GM12878 (cell line): ENCODE measurements at regions not wholly inside any gene's neighbourhood (a gene's known extent, or its start where the extent isn't known, plus 50 kb on each side); places are given as distances from the start of the nearest gene placed in this dataset.

Experiments
- JUNB ChIP-seq: IDR thresholded peaks from 2 replicates; pipeline ENCODE4 v1.6.1; 2016; ENCODE audit warnings: antibody characterized with exemption, mild to moderate bottlenecking
- SRF ChIP-seq, 2 experiments: IDR thresholded peaks; 2 replicates each; pipeline ENCODE4 v1.6.1; 2011; ENCODE audit warnings: low read depth in 2 of 2, low read length in 2 of 2, mild to moderate bottlenecking in 1 of 2, moderate library complexity in 1 of 2
- TF ChIP-seq, protein P1 (sequence below), 3 experiments: IDR thresholded peaks in 2 of 3; conservative IDR thresholded peaks in 1 of 3; 2 replicates each; pipeline ENCODE4 v1.5.1; 2011; ENCODE audit warnings: low read depth in 3 of 3, low read length in 3 of 3, mild to moderate bottlenecking in 3 of 3, control low read depth in 2 of 3, moderate library complexity in 2 of 3, inconsistent platforms in 1 of 3, mixed read lengths in 1 of 3; ENCODE audit not compliant: control insufficient read depth in 2 of 3, insufficient read depth in 1 of 3; ENCODE audit errors: extremely low read depth in 1 of 3

DNA sequence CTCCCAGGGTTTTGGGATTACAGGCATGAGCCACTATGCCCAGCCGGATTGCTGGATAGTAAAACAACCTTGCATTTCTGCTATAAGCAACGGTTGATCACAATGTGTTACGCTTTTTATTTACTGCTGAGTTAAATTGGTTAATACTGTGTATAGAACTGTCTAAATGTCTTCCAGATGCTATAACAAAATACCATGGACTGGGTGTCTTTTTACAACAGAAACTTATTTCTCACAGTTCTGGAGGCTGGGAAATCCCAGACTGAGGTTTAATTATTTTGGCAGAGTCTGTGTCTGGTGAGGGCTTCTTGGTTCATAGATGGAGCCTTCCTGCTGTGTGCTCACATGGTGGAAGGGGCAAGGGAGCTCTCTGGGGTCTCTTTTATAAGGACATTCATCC lies 65.5 kb downstream of the ING1 start:
- no peak for TF ChIP-seq SRF (IDR thresholded peaks at IDR 0.05; ENCODE audit: low read depth in 2 of 2, low read length in 2 of 2)
- TF ChIP-seq, protein P1, sequence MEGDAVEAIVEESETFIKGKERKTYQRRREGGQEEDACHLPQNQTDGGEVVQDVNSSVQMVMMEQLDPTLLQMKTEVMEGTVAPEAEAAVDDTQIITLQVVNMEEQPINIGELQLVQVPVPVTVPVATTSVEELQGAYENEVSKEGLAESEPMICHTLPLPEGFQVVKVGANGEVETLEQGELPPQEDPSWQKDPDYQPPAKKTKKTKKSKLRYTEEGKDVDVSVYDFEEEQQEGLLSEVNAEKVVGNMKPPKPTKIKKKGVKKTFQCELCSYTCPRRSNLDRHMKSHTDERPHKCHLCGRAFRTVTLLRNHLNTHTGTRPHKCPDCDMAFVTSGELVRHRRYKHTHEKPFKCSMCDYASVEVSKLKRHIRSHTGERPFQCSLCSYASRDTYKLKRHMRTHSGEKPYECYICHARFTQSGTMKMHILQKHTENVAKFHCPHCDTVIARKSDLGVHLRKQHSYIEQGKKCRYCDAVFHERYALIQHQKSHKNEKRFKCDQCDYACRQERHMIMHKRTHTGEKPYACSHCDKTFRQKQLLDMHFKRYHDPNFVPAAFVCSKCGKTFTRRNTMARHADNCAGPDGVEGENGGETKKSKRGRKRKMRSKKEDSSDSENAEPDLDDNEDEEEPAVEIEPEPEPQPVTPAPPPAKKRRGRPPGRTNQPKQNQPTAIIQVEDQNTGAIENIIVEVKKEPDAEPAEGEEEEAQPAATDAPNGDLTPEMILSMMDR (IDR thresholded peaks at IDR 0.05 in 2 of 3, conservative IDR thresholded peaks at IDR 0.05 in 1 of 3; ENCODE audit: control insufficient read depth in 2 of 3, extremely low read depth in 1 of 3, insufficient read depth in 1 of 3, low read depth in 3 of 3, low read length in 3 of 3) = no peak
- TF ChIP-seq JUNB = no peak
